ENCODE measurements at regions not wholly inside any gene's neighbourhood (a gene's known extent, or its start where the extent isn't known, plus 50 kb on each side); places are given as distances from the start of the nearest gene placed in this dataset.

GRCh38 chr15:47246317-47246716 is 471.0 kb upstream of the SEMA6D start:
- TF ChIP-seq FOXA2 (IDR thresholded peaks at IDR 0.05) = no peak
- no peak for TF ChIP-seq RAD21 (IDR thresholded peaks at IDR 0.05)
- TF ChIP-seq, protein P1, sequence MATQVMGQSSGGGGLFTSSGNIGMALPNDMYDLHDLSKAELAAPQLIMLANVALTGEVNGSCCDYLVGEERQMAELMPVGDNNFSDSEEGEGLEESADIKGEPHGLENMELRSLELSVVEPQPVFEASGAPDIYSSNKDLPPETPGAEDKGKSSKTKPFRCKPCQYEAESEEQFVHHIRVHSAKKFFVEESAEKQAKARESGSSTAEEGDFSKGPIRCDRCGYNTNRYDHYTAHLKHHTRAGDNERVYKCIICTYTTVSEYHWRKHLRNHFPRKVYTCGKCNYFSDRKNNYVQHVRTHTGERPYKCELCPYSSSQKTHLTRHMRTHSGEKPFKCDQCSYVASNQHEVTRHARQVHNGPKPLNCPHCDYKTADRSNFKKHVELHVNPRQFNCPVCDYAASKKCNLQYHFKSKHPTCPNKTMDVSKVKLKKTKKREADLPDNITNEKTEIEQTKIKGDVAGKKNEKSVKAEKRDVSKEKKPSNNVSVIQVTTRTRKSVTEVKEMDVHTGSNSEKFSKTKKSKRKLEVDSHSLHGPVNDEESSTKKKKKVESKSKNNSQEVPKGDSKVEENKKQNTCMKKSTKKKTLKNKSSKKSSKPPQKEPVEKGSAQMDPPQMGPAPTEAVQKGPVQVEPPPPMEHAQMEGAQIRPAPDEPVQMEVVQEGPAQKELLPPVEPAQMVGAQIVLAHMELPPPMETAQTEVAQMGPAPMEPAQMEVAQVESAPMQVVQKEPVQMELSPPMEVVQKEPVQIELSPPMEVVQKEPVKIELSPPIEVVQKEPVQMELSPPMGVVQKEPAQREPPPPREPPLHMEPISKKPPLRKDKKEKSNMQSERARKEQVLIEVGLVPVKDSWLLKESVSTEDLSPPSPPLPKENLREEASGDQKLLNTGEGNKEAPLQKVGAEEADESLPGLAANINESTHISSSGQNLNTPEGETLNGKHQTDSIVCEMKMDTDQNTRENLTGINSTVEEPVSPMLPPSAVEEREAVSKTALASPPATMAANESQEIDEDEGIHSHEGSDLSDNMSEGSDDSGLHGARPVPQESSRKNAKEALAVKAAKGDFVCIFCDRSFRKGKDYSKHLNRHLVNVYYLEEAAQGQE (IDR thresholded peaks at IDR 0.05) = no peak
- TF ChIP-seq RXRA (IDR thresholded peaks at IDR 0.05) = no peak
- no peak for TF ChIP-seq FOXA1 (IDR thresholded peaks at IDR 0.05)
- no peak for TF ChIP-seq HNF4G (IDR thresholded peaks at IDR 0.05)
- TF ChIP-seq, protein P2, sequence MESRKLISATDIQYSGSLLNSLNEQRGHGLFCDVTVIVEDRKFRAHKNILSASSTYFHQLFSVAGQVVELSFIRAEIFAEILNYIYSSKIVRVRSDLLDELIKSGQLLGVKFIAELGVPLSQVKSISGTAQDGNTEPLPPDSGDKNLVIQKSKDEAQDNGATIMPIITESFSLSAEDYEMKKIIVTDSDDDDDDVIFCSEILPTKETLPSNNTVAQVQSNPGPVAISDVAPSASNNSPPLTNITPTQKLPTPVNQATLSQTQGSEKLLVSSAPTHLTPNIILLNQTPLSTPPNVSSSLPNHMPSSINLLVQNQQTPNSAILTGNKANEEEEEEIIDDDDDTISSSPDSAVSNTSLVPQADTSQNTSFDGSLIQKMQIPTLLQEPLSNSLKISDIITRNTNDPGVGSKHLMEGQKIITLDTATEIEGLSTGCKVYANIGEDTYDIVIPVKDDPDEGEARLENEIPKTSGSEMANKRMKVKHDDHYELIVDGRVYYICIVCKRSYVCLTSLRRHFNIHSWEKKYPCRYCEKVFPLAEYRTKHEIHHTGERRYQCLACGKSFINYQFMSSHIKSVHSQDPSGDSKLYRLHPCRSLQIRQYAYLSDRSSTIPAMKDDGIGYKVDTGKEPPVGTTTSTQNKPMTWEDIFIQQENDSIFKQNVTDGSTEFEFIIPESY (IDR thresholded peaks at IDR 0.05) = no peak
- TF ChIP-seq JUND (IDR thresholded peaks at IDR 0.05) = no peak
- TF ChIP-seq, protein P3, sequence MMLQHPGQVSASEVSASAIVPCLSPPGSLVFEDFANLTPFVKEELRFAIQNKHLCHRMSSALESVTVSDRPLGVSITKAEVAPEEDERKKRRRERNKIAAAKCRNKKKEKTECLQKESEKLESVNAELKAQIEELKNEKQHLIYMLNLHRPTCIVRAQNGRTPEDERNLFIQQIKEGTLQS (IDR thresholded peaks at IDR 0.05) = no peak
- TF ChIP-seq YY1 (IDR thresholded peaks at IDR 0.05) = no peak
- TF ChIP-seq GABPA (IDR thresholded peaks at IDR 0.05 in 1 of 2, conservative IDR thresholded peaks at IDR 0.05 in 1 of 2) = no peak
- TF ChIP-seq TAF1 (conservative IDR thresholded peaks at IDR 0.05) = no peak
- TF ChIP-seq HNF4A (conservative IDR thresholded peaks at IDR 0.05) = no peak
- H3K27ac ChIP-seq (ENCODE audit: low read depth in 1 of 2, low read length in 2 of 2) = no peak overlapping the region
- no peaks in the 10 kb centered on the region for H3K36me3 ChIP-seq (ENCODE audit: control insufficient read depth in 4 of 4, insufficient read depth in 3 of 4, low read depth in 1 of 4, low read length in 3 of 4)
- no peak for DNase-seq (ENCODE audit: low spot score)
- H3K9ac ChIP-seq (ENCODE audit: low read depth in 1 of 2, low read length in 2 of 2) = no peak overlapping the region
- H3K9me3 ChIP-seq (ENCODE audit: control insufficient read depth in 4 of 4, low read length in 3 of 4) = peaks cover 0 to 3% (median 0%) of the 10 kb centered on the region in 4 donors
- WGBS = 78% methylated on average over 5 of the region's 5 CpGs
- no peaks in the 10 kb centered on the region for H3K4me1 ChIP-seq (ENCODE audit: control insufficient read depth in 4 of 4, insufficient read depth in 4 of 4, low read length in 3 of 4)
- no peaks in the 10 kb centered on the region for H3K27me3 ChIP-seq (ENCODE audit: control insufficient read depth in 4 of 4, insufficient read depth in 4 of 4, low read length in 3 of 4)
- H3K4me3 ChIP-seq (ENCODE audit: low read depth in 1 of 3, low read length in 3 of 3) = no peak overlapping the region

DNA sequence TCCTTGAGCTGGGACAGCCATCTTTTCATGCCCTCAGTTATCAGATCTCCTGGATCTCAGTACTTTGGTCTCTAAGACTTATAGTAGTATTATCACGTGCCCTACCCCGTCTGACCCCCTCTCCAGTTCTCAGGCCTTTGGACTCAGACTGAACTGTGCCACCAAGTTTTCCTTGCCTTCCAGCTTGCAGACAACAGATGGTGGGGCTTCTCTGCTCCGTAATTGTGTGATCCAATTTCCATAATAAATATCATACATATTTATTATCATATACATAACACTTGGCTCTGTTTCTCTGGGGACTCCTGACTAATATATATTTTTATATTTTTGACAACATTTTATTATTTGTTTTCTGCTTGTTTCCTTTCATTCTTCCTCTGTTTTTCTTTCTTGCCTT is 458.8 kb upstream of the SEMA6D start:
- no peak for TF ChIP-seq NR2F2 (IDR thresholded peaks at IDR 0.05)
- TF ChIP-seq HNF4A (conservative IDR thresholded peaks at IDR 0.05) = no peak
- no peak for TF ChIP-seq TAF1 (conservative IDR thresholded peaks at IDR 0.05)
- no peak for TF ChIP-seq FOXA1 (IDR thresholded peaks at IDR 0.05)
- TF ChIP-seq GABPA (IDR thresholded peaks at IDR 0.05 in 1 of 2, conservative IDR thresholded peaks at IDR 0.05 in 1 of 2) = no peak
- TF ChIP-seq, protein P2 (IDR thresholded peaks at IDR 0.05) = no peak
- TF ChIP-seq SP1 (IDR thresholded peaks at IDR 0.05) = no peak
- TF ChIP-seq MAX (IDR thresholded peaks at IDR 0.05) = no peak
- TF ChIP-seq FOXA2 (IDR thresholded peaks at IDR 0.05) = no peak
- TF ChIP-seq, protein P3 (IDR thresholded peaks at IDR 0.05) = no peak
- no peak for TF ChIP-seq RAD21 (IDR thresholded peaks at IDR 0.05)
- TF ChIP-seq, protein P1 (IDR thresholded peaks at IDR 0.05) = no peak
- no peak for TF ChIP-seq RXRA (IDR thresholded peaks at IDR 0.05)
- no peak for TF ChIP-seq YY1 (IDR thresholded peaks at IDR 0.05)
- no peak for TF ChIP-seq JUND (IDR thresholded peaks at IDR 0.05)
- 82% methylated on average over 3 of the region's 3 CpGs for WGBS
- H3K36me3 ChIP-seq (ENCODE audit: control insufficient read depth in 4 of 4, insufficient read depth in 3 of 4, low read depth in 1 of 4, low read length in 3 of 4) = peaks cover 0 to 2% (median 0%) of the 10 kb centered on the region in 4 donors
- no peak for DNase-seq (ENCODE audit: low spot score)
- H3K4me1 ChIP-seq (ENCODE audit: control insufficient read depth in 4 of 4, insufficient read depth in 4 of 4, low read length in 3 of 4) = no peaks in the 10 kb centered on the region
- no peak overlapping the region for H3K9ac ChIP-seq (ENCODE audit: low read depth in 1 of 2, low read length in 2 of 2)
- H3K27me3 ChIP-seq (ENCODE audit: control insufficient read depth in 4 of 4, insufficient read depth in 4 of 4, low read length in 3 of 4) = no peaks in the 10 kb centered on the region
- no peak overlapping the region for H3K4me3 ChIP-seq (ENCODE audit: low read depth in 1 of 3, low read length in 3 of 3)
- no peak overlapping the region for H3K27ac ChIP-seq (ENCODE audit: low read depth in 1 of 2, low read length in 2 of 2)
- H3K9me3 ChIP-seq (ENCODE audit: control insufficient read depth in 4 of 4, low read length in 3 of 4) = peaks cover 0 to 2% (median 0%) of the 10 kb centered on the region in 4 donors
